Activated T-helper 1 cell treated with anti-CD3 and anti-CD28 coated beads, Interleukin-2, amount 50 U/mL, for 16 hours (primary cell): ENCODE measurements at regions not wholly inside any gene's neighbourhood (a gene's known extent, or its start where the extent isn't known, plus 50 kb on each side); places are given as distances from the start of the nearest gene placed in this dataset.

Experiments used
- DNase-seq, 2 donors: peaks; one replicate each; pipeline ENCODE4 v3.0.0-alpha.2; 2020; ENCODE audit warnings: low read depth in 1 of 2, low spot score in 1 of 2

- no peak for DNase-seq
These were observed 186.2 kb downstream of the CD47 start for GRCh38 chr3:107904536-107905066.

DNA sequence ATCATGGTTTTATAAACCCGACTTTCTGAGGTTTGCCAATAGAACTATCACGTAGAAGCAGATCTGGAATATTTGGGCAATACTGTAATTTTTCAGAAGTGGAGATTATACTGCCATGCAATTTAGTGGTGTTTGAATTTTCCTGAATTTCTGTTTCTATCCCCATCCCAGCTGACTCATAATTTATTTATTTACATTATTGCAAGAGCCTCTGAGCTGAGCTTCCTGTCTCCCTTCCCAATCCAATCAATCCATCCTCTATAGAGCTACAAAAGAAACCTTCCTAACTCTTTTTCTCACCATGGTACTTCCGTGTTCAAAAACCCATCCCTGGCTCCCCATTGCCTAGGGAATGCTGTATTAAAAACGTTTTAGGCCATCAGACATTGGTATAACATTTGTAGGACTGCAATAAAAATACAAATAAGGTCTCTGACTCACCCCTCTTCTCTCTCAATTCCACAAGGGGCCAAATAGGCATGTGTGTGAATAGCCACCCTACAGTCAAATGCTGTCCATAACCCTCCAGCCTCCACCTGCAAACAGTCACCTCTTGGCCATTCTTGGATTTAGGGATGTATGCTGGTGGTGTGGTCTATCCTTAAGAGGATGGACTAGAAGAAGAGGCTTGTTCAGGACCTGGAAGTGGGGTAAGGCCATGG, 190.7 kb downstream of the CD47 start:
- no peak for DNase-seq

- DNase-seq, result no peak
These were observed 193.3 kb downstream of the CD47 start for GRCh38 chr3:107897471-107898061.

DNA sequence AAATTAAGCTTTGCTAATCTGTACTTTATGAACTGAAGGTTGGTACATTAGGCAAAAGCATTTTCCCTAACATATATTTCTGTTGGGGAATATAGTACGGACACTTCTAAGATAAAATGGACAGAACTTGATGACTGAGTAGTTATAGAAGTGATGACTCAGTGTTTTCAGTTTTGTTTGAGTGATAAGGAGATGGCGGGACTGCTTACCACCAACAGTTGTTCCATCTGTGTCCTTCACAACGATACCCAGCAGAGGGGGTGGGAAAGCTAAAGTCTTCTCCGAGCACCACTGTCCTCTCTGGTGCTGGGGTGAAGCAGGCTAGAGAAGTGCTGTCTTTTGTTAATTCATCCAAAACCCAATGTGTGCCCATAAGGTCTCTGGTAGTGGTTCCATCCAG, 195.8 kb downstream of the CD47 start:
- DNase-seq, result no peak

GRCh38 chr3:107892955-107893624, 197.7 kb downstream of the CD47 start:
- DNase-seq, result no peak

GRCh38 chr3:107884719-107885460, 205.9 kb downstream of the CD47 start:
- no peak for DNase-seq

DNA sequence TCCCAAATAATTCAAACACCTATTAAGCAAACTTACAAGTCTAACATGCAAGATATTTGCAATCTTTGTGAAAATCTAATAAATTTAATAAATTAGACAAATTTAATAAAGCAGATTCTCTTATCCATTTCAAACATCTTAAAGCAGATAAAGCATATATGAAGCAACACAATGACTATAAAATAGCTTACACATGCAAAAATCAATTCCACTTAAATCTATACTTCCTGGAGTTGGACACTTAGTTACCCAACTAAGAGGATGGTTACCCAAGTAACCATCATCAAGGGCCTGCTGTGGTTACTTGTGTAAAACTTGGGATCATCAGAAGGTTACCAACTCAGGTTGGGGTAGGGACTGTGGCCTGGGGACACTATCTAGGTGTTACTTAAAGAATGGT, 206.8 kb downstream of the CD47 start:
- DNase-seq, result no peak

GRCh38 chr3:107882881-107883280, 207.9 kb downstream of the CD47 start:
- no peak for DNase-seq

DNA sequence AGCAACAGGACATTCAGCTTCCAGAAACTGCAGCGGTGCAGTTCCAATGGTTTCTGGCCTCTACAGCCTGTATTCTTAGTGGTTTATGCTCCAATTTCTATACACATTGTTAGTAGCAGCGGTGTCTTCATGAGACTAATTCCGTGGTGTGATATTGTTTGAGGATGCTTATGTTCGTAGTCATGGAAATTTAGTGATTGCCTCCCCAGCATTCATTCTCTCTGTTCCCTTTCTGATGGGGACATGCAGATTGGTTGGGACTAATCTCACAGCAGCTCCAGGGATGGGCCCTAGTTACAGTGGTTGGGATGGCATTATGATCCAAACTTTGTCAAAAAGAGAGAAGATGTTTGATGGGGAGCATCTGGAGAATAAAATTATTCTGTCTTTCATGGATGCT, 208.6 kb downstream of the CD47 start:
- DNase-seq, result no peak

- no peak for DNase-seq
These were observed 209.3 kb downstream of the CD47 start for GRCh38 chr3:107881509-107881908.

DNA sequence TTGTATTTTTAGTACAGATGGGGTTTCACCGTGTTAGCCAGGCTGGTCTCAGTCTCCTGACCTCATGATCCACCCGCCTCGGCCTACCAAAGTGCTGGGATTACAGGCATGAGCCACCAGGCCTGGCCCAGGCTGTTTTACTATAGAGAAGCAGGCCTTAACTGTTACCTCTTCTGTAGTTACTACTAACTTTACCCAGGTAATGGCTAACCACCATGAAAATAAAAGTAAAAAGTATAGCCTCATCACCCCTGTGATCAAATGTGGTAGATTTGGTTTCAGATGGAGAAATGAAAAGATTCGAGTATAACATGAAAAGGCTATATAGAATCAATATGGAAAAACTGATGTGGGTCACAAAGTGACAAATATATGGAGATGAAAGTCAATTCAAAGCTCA, 210.1 kb downstream of the CD47 start:
- no peak for DNase-seq

- no peak for DNase-seq
These were observed 212.9 kb downstream of the CD47 start for GRCh38 chr3:107877936-107878335.

DNA sequence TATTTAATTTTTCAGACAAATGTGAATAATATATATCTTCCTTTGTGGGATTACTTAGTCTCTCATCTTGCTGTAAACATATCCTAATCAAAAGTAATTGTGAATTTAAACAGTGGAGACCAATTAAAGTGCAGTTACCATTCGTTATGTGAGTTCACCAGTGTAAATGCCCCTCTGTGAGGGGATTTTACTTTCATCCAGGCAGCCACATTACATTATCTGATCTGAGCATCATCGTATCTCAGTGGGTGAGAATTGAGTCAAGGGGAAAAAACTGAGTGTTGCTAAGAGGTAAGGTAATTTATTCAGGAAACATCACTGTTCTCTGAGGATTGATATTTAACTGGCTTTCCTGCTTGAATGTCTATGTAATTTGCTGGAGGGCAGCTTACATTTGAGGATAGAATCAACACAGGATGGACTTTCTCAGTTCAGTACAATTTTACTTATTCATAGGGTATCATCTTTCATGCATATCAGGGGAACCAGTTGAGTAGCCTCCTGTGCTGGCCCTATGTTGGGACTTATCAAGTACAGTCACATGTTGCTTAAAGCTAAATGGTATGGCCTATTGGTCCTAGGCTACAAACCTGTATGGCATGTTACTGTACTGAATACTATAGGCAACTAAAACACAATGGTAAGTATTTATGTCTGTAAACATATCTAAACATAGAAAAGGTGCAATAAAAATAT, 219.7 kb downstream of the CD47 start:
- DNase-seq, result no peak

- no peak for DNase-seq
These were observed 220.7 kb downstream of the CD47 start for GRCh38 chr3:107870096-107870495.

- no peak for DNase-seq
These were observed 222.4 kb downstream of the CD47 start for GRCh38 chr3:107868449-107868848.

DNA sequence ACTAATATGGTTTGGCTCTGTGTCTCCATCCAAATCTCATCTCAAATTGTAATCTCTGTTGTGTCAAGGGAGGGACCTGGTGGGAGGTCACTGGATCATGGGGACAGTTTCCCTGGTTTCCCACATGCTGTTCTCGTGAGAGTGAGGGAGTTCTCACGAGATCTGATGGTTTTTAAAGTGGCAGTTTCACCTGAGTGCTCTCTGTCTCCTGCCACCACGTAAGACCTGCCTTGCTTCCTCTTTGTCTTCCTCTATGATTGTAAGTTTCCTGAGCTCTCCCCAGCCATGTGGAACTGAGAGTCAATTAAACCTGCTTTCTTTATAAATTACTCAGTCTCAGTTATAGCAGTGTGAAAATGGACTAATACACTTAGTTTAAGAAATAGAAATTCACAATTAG, 228.9 kb downstream of the CD47 start:
- no peak for DNase-seq

- DNase-seq, result no peak
These were observed 229.4 kb downstream of the CD47 start for GRCh38 chr3:107861422-107861821.
